ENCODE measurements at regions not wholly inside any gene's neighbourhood (a gene's known extent, or its start where the extent isn't known, plus 50 kb on each side); places are given as distances from the start of the nearest gene placed in this dataset.
"Not testable (repeated sequence)": the region's sequence is repeated elsewhere in the genome, so short reads cannot be mapped to it uniquely, and the experiment has no call there.

- DNase-seq, result not testable (repeated sequence)
Observed at GRCh38 chr2:33906129-33906528, 307.0 kb upstream of the FAM98A start.

GRCh38 chr2:33904801-33905200 lies 305.7 kb upstream of the FAM98A start:
- no peak for DNase-seq

GRCh38 chr2:33903701-33904100 lies 304.6 kb upstream of the FAM98A start:
- DNase-seq, result no peak

- DNase-seq, result no peak
Observed at GRCh38 chr2:33903215-33903614, 304.1 kb upstream of the FAM98A start.

GRCh38 chr2:33900610-33901009 lies 301.5 kb upstream of the FAM98A start:
- no peak for DNase-seq

GRCh38 chr2:33897741-33898140 lies 298.6 kb upstream of the FAM98A start:
- no peak for DNase-seq

- DNase-seq, result no peak
Observed at GRCh38 chr2:33893824-33894223, 294.7 kb upstream of the FAM98A start.

GRCh38 chr2:33891616-33892015 lies 292.5 kb upstream of the FAM98A start:
- no peak for DNase-seq

- no peak for DNase-seq
Observed at GRCh38 chr2:33890686-33891085, 291.6 kb upstream of the FAM98A start.

GRCh38 chr2:33877348-33878016 lies 278.4 kb upstream of the FAM98A start:
- no peak for DNase-seq

- no peak for DNase-seq
Observed at GRCh38 chr2:33873076-33873605, 274.0 kb upstream of the FAM98A start.

- no peak for DNase-seq
Observed at GRCh38 chr2:33859811-33860461, 260.8 kb upstream of the FAM98A start.

GRCh38 chr2:33859176-33859575 lies 260.1 kb upstream of the FAM98A start:
- DNase-seq, result no peak

- no peak for DNase-seq
Observed at GRCh38 chr2:33848486-33848885, 249.4 kb upstream of the FAM98A start.

GRCh38 chr2:33839791-33840190 lies 240.7 kb upstream of the FAM98A start:
- no peak for DNase-seq

GRCh38 chr2:33836628-33837027 lies 237.5 kb upstream of the FAM98A start:
- no peak for DNase-seq

- no peak for DNase-seq
Observed at GRCh38 chr2:33835911-33836310, 236.8 kb upstream of the FAM98A start.

GRCh38 chr2:33822964-33823363 lies 223.9 kb upstream of the FAM98A start:
- DNase-seq, result no peak

GRCh38 chr2:33812707-33813106 lies 213.6 kb upstream of the FAM98A start:
- DNase-seq, result no peak

- no peak for DNase-seq
Observed at GRCh38 chr2:33810046-33810835, 211.1 kb upstream of the FAM98A start.

GRCh38 chr2:33806041-33806440 lies 206.9 kb upstream of the FAM98A start:
- no peak for DNase-seq

- DNase-seq, result no peak
Observed at GRCh38 chr2:33804155-33804554, 205.1 kb upstream of the FAM98A start.

- no peak for DNase-seq
Observed at GRCh38 chr2:33796511-33796910, 197.4 kb upstream of the FAM98A start.

- no peak for DNase-seq
Observed at GRCh38 chr2:33791625-33792024, 192.5 kb upstream of the FAM98A start.

Data from 8988T (cell line).